ENCODE measurements at regions not wholly inside any gene's neighbourhood (a gene's known extent, or its start where the extent isn't known, plus 50 kb on each side); places are given as distances from the start of the nearest gene placed in this dataset.

GRCh38 chr18:47418746-47419145 lies 167.3 kb upstream of the SKOR2 start:
- H3K4me3 ChIP-seq (ENCODE audit: low read depth, low read length, poor library complexity, severe bottlenecking) = no peak overlapping the region
- H3F3A ChIP-seq (ENCODE audit: insufficient read depth, low read length) = no peaks in the 10 kb centered on the region
- no peaks in the 10 kb centered on the region for H3K9me3 ChIP-seq (ENCODE audit: low read length)

GRCh38 chr18:47417807-47418206 lies 166.3 kb upstream of the SKOR2 start:
- Histone ChIP-seq H3K9ac (ENCODE audit: low read length) (no peak overlapping the region), H3K79me2 (ENCODE audit: insufficient read depth, low read length) (no peaks in the 10 kb centered on the region), H3K36me3 (ENCODE audit: insufficient read depth, low read length) (no peaks in the 10 kb centered on the region), H3K9me2 (ENCODE audit: low read depth, low read length) (no peaks in the 10 kb centered on the region), H3K4me1 (ENCODE audit: insufficient read depth, low read length, severe bottlenecking) (peaks cover 9% of the 10 kb centered on the region), H3K27me3 (ENCODE audit: insufficient read depth, low read length) (no peaks in the 10 kb centered on the region; the same call in 1 of the 2 replicates), H3K27ac (ENCODE audit: low read depth, low read length, poor library complexity, severe bottlenecking) (no peak overlapping the region), H4K20me1 (ENCODE audit: insufficient read depth, low read length) (no peaks in the 10 kb centered on the region), H3K4me2 (ENCODE audit: low read length) (no peak overlapping the region), H3F3A (ENCODE audit: insufficient read depth, low read length) (no peaks in the 10 kb centered on the region), H3K9me3 (ENCODE audit: low read length) (no peaks in the 10 kb centered on the region), H2AFZ (ENCODE audit: low read length) (no peak overlapping the region), H3K4me3 (ENCODE audit: low read depth, low read length, poor library complexity, severe bottlenecking) (no peak overlapping the region)
- TF ChIP-seq EZH2 (IDR thresholded peaks at IDR 0.05; ENCODE audit: borderline replicate concordance, low read length) (no peak), CTCF (IDR thresholded peaks at IDR 0.05; ENCODE audit: low read length) (no peak)

More at GRCh38 chr18:47418746-47419145, 167.3 kb upstream of the SKOR2 start:
- H3K4me1 ChIP-seq (ENCODE audit: insufficient read depth, low read length, severe bottlenecking) = peaks cover 9% of the 10 kb centered on the region
- H3K79me2 ChIP-seq (ENCODE audit: insufficient read depth, low read length) = no peaks in the 10 kb centered on the region
- no peak overlapping the region for H3K27ac ChIP-seq (ENCODE audit: low read depth, low read length, poor library complexity, severe bottlenecking)
- H3K27me3 ChIP-seq (ENCODE audit: insufficient read depth, low read length) = no peaks in the 10 kb centered on the region; the same call in 1 of the 2 replicates
- no peak overlapping the region for H2AFZ ChIP-seq (ENCODE audit: low read length)
- no peak overlapping the region for H3K4me2 ChIP-seq (ENCODE audit: low read length)
- no peaks in the 10 kb centered on the region for H4K20me1 ChIP-seq (ENCODE audit: insufficient read depth, low read length)
- no peaks in the 10 kb centered on the region for H3K36me3 ChIP-seq (ENCODE audit: insufficient read depth, low read length)
- TF ChIP-seq CTCF (IDR thresholded peaks at IDR 0.05; ENCODE audit: low read length) (no peak), EZH2 (IDR thresholded peaks at IDR 0.05; ENCODE audit: borderline replicate concordance, low read length) (no peak)
- no peaks in the 10 kb centered on the region for H3K9me2 ChIP-seq (ENCODE audit: low read depth, low read length)
- no peak overlapping the region for H3K9ac ChIP-seq (ENCODE audit: low read length)

- Histone ChIP-seq H3K27ac (ENCODE audit: low read depth, low read length, poor library complexity, severe bottlenecking) (no peak overlapping the region), H3K9me2 (ENCODE audit: low read depth, low read length) (no peaks in the 10 kb centered on the region), H3K9me3 (ENCODE audit: low read length) (no peaks in the 10 kb centered on the region), H3K36me3 (ENCODE audit: insufficient read depth, low read length) (no peaks in the 10 kb centered on the region), H3K79me2 (ENCODE audit: insufficient read depth, low read length) (no peaks in the 10 kb centered on the region), H3F3A (ENCODE audit: insufficient read depth, low read length) (no peaks in the 10 kb centered on the region), H3K4me2 (ENCODE audit: low read length) (no peak overlapping the region), H3K27me3 (ENCODE audit: insufficient read depth, low read length) (no peaks in the 10 kb centered on the region; the same call in 1 of the 2 replicates), H3K9ac (ENCODE audit: low read length) (no peak overlapping the region), H3K4me1 (ENCODE audit: insufficient read depth, low read length, severe bottlenecking) (peaks cover 9% of the 10 kb centered on the region), H4K20me1 (ENCODE audit: insufficient read depth, low read length) (no peaks in the 10 kb centered on the region), H3K4me3 (ENCODE audit: low read depth, low read length, poor library complexity, severe bottlenecking) (no peak overlapping the region), H2AFZ (ENCODE audit: low read length) (no peak overlapping the region)
- no peak for TF ChIP-seq EZH2 (IDR thresholded peaks at IDR 0.05; ENCODE audit: borderline replicate concordance, low read length)
- TF ChIP-seq CTCF (IDR thresholded peaks at IDR 0.05; ENCODE audit: low read length) = no peak
Measured at GRCh38 chr18:47415881-47416280, 164.4 kb upstream of the SKOR2 start.

Measured in OCI-LY1 (cell line).